ENCODE measurements at regions not wholly inside any gene's neighbourhood (a gene's known extent, or its start where the extent isn't known, plus 50 kb on each side); places are given as distances from the start of the nearest gene placed in this dataset.

DNA sequence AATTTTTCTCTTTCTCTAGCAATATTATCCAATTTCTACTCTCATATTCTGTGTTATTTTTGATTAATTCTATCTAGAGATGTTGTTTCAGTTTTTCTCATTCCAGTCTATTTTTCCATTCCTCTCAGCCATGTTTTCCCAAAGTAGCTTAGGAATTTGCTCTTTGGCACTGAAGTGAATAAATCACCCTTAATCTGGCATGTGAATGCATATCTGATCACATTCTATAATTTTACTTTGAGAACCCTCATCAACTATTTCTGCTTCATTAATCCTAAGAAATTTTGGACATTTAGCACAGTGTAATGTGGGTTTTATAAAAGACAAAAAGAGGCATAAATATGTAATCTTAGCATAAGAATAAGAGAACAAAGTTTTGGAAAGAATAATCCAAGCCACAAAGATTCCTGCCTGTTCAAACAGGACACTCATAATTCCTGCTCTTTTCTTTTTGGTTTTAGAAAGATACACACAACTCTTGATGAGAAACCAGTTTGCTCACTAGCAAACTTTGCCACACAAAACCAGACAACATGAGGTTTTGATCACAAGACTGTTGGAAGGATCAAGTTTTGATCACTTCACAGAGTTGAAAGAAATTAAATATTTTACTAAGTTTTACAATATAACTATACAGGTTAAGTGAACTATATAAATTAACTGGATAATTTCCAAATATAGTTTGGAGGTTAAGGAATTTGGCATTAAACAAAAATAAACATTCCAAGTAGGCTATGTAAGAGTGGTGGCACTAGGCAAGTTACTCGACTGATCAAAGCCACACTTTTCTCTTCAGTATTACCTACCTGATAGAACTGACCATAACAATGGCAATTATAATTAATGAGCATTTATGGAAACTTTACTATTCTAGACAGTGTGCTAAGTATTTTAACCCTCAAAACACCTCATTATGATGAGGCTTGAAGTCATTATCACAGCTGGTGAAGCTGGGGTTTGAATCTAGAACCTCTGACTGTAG is 226.6 kb upstream of the TMTC1 start:
- H3K36me3 ChIP-seq: no peaks in the 10 kb centered on the region
- intact Hi-C loops (cut with DNase I; ENCODE audit: low total_unique reads): no loop called here
- no peaks in the 10 kb centered on the region for H3K27me3 ChIP-seq
- H3K27ac ChIP-seq: no peak overlapping the region
- no peak overlapping the region for H3K4me3 ChIP-seq
- TF ChIP-seq POLR2A (IDR thresholded peaks at IDR 0.05): no peak
- TF ChIP-seq, protein P1, sequence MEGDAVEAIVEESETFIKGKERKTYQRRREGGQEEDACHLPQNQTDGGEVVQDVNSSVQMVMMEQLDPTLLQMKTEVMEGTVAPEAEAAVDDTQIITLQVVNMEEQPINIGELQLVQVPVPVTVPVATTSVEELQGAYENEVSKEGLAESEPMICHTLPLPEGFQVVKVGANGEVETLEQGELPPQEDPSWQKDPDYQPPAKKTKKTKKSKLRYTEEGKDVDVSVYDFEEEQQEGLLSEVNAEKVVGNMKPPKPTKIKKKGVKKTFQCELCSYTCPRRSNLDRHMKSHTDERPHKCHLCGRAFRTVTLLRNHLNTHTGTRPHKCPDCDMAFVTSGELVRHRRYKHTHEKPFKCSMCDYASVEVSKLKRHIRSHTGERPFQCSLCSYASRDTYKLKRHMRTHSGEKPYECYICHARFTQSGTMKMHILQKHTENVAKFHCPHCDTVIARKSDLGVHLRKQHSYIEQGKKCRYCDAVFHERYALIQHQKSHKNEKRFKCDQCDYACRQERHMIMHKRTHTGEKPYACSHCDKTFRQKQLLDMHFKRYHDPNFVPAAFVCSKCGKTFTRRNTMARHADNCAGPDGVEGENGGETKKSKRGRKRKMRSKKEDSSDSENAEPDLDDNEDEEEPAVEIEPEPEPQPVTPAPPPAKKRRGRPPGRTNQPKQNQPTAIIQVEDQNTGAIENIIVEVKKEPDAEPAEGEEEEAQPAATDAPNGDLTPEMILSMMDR (IDR thresholded peaks at IDR 0.05): no peak
- no peaks in the 10 kb centered on the region for H3K4me1 ChIP-seq
- no peaks in the 10 kb centered on the region for H3K9me3 ChIP-seq
- no peak for DNase-seq

DNA sequence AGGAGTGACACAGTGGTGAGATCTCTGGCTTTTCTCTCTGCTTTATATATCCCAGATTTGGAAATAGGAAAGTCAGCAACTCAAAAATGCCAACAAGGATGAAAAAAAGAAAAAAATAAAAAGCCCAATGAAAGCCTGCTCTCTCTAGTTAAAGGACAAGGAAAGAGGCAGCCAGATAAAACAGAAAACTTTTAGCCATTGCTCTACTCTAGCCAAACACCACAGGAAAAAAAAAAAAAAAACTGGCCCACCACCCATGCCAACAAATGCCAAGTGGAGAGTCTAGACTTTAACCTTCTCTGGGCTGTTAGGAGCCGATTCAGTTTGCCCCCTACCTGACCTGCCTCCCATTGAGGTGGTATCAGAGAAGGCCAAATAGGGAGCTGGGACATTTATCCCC is 222.3 kb upstream of the TMTC1 start:
- Histone ChIP-seq H3K4me1 (no peaks in the 10 kb centered on the region), H3K27ac (no peak overlapping the region)

DNA sequence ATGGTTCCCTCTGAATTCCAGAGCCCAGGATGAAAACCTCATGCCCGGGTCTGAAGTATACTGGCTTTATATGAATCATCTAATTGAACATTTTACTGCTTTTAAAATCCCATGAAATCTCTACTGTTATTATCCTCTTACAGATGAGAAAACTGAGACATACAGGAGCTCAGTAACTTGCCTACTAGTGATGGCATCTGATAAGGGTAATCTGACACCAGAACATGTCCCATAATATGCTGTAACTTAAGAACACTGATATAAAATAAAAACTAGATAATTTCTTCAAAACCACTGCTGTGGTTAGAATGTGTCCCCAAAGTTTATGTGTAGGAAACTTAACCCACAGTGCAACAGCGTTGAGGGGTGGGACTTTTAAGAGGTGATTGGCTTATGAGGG is 219.6 kb upstream of the TMTC1 start:
- TF ChIP-seq POLR2A (IDR thresholded peaks at IDR 0.05): no peak
- TF ChIP-seq, protein P1 (IDR thresholded peaks at IDR 0.05): no peak
- H3K9me3 ChIP-seq: no peaks in the 10 kb centered on the region

More for the DNA sequence above, 222.3 kb upstream of the TMTC1 start:
- Histone ChIP-seq H3K36me3 (no peaks in the 10 kb centered on the region), H3K9me3 (no peaks in the 10 kb centered on the region), H3K4me3 (no peak overlapping the region), H3K27me3 (no peaks in the 10 kb centered on the region)
- no peak for TF ChIP-seq POLR2A (IDR thresholded peaks at IDR 0.05)
- TF ChIP-seq, protein P1 (IDR thresholded peaks at IDR 0.05): no peak
- intact Hi-C loops (cut with DNase I; ENCODE audit: low total_unique reads): no loop called here
- no peak for DNase-seq

DNA sequence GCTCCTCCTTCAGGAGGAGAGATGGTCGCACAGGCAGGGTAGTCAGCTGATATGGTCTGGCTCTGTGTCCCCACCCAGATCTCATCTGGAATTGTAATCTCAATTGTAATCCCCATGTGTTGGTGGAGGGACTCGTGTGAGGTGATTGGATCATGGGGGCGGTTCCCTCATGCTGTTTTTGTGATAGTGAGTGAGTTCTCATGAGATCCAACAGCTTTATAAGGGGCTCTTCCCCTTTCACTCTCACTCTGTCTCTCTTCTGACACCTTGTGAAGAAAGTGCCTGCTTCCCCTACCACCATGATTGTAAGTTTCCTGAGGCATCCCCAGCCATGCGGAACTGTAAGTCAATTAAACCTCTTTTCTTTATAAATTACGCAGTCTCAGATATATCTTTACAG is 218.9 kb upstream of the TMTC1 start:
- H3K27ac ChIP-seq: no peak overlapping the region
- no peak overlapping the region for H3K4me3 ChIP-seq
- no peaks in the 10 kb centered on the region for H3K4me1 ChIP-seq
- intact Hi-C loops (cut with DNase I; ENCODE audit: low total_unique reads): no loop called here
- no peaks in the 10 kb centered on the region for H3K9me3 ChIP-seq
- H3K27me3 ChIP-seq: no peaks in the 10 kb centered on the region
- no peaks in the 10 kb centered on the region for H3K36me3 ChIP-seq
- no peak for DNase-seq
- TF ChIP-seq, protein P1 (IDR thresholded peaks at IDR 0.05): no peak
- no peak for TF ChIP-seq POLR2A (IDR thresholded peaks at IDR 0.05)

More for the DNA sequence above, 219.6 kb upstream of the TMTC1 start:
- intact Hi-C loops (cut with DNase I; ENCODE audit: low total_unique reads): no loop called here
- Histone ChIP-seq H3K27me3 (no peaks in the 10 kb centered on the region), H3K4me1 (no peaks in the 10 kb centered on the region), H3K36me3 (no peaks in the 10 kb centered on the region), H3K4me3 (no peak overlapping the region), H3K27ac (no peak overlapping the region)
- DNase-seq: no peak

DNA sequence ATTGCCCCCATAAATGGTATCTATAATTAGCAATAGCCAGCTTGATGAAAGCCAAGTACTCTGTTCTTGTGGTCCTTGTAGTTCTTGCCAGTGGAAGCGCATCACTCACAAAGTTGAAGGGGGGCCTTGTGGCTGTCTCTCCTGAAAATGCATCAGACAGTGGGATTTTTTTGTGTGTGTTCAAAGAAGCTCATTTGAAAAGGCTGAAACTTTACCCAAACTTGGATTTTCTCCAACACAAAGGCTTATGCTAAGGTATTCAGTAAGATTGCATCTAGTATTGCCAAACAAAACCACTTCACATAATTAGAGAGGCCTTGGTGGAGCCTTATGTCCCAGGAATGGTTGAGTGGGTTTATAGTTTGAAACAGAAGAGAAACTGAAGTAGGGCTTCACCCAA is 216.7 kb upstream of the TMTC1 start:
- no peaks in the 10 kb centered on the region for H3K9me3 ChIP-seq
- intact Hi-C loops (cut with DNase I; ENCODE audit: low total_unique reads): no loop called here
- no peaks in the 10 kb centered on the region for H3K4me1 ChIP-seq
- DNase-seq: no peak
- TF ChIP-seq, protein P1 (IDR thresholded peaks at IDR 0.05): no peak
- no peak overlapping the region for H3K27ac ChIP-seq
- no peaks in the 10 kb centered on the region for H3K27me3 ChIP-seq
- H3K4me3 ChIP-seq: no peak overlapping the region
- no peaks in the 10 kb centered on the region for H3K36me3 ChIP-seq
